IPS DF 19.7 (cell line): ENCODE measurements at regions not wholly inside any gene's neighbourhood (a gene's known extent, or its start where the extent isn't known, plus 50 kb on each side); places are given as distances from the start of the nearest gene placed in this dataset.
"Not testable (repeated sequence)": the region's sequence is repeated elsewhere in the genome, so short reads cannot be mapped to it uniquely, and the experiment has no call there.

Source experiments
- DNase-seq: peaks from one replicate; pipeline ENCODE4 v3.0.0-alpha.2; 2013; ENCODE audit warnings: low read depth, low spot score

GRCh38 chr5:156037151-156037909, 289.6 kb upstream of the SGCD start:
- no peak for DNase-seq

- DNase-seq: no peak
These were observed 284.2 kb upstream of the SGCD start for GRCh38 chr5:156042726-156043125.

GRCh38 chr5:156043351-156043750, 283.6 kb upstream of the SGCD start:
- DNase-seq: no peak

GRCh38 chr5:156051972-156052371, 275.0 kb upstream of the SGCD start:
- DNase-seq: peak; percentile 12

- DNase-seq: no peak
These were observed 274.3 kb upstream of the SGCD start for GRCh38 chr5:156052656-156053055.

GRCh38 chr5:156053056-156053455, 273.9 kb upstream of the SGCD start:
- no peak for DNase-seq

- DNase-seq: no peak
These were observed 250.1 kb upstream of the SGCD start for GRCh38 chr5:156076912-156077311.

- DNase-seq: no peak
These were observed 239.3 kb upstream of the SGCD start for GRCh38 chr5:156087577-156088110.

- DNase-seq: not testable (repeated sequence)
These were observed 236.7 kb upstream of the SGCD start for GRCh38 chr5:156089955-156090940.

- DNase-seq: no peak
These were observed 233.9 kb upstream of the SGCD start for GRCh38 chr5:156093024-156093423.

GRCh38 chr5:156094001-156094400, 233.0 kb upstream of the SGCD start:
- no peak for DNase-seq

- no peak for DNase-seq
These were observed 231.2 kb upstream of the SGCD start for GRCh38 chr5:156095709-156096241.

- no peak for DNase-seq
These were observed 230.7 kb upstream of the SGCD start for GRCh38 chr5:156096259-156096658.

- no peak for DNase-seq
These were observed 223.6 kb upstream of the SGCD start for GRCh38 chr5:156103155-156103885.

GRCh38 chr5:156109317-156110023, 217.5 kb upstream of the SGCD start:
- no peak for DNase-seq

GRCh38 chr5:156119692-156120091, 207.3 kb upstream of the SGCD start:
- no peak for DNase-seq

- no peak for DNase-seq
These were observed 206.2 kb upstream of the SGCD start for GRCh38 chr5:156120777-156121176.

GRCh38 chr5:156121234-156121633, 205.7 kb upstream of the SGCD start:
- no peak for DNase-seq

- no peak for DNase-seq
These were observed 205.1 kb upstream of the SGCD start for GRCh38 chr5:156121882-156122281.

GRCh38 chr5:156124708-156125107, 202.3 kb upstream of the SGCD start:
- no peak for DNase-seq

GRCh38 chr5:156125118-156125517, 201.8 kb upstream of the SGCD start:
- no peak for DNase-seq
